Rectal smooth muscle tissue (tissue), 1 donor: ENCODE measurements at regions not wholly inside any gene's neighbourhood (a gene's known extent, or its start where the extent isn't known, plus 50 kb on each side); places are given as distances from the start of the nearest gene placed in this dataset.

ENCODE experiments used
- H3K27ac ChIP-seq: one replicate; pipeline ENCODE4 v1.7.0; 2013; ENCODE audit warnings: low read depth, low read length, inconsistent platforms
- H3K27me3 ChIP-seq: one replicate; pipeline ENCODE4 v1.7.0; 2013; ENCODE audit warnings: low read length; ENCODE audit not compliant: control insufficient read depth, insufficient read depth
- H3K36me3 ChIP-seq: one replicate; pipeline ENCODE4 v1.7.0; 2013; ENCODE audit warnings: low read length; ENCODE audit not compliant: control insufficient read depth, insufficient read depth
- H3K4me1 ChIP-seq: one replicate; pipeline ENCODE4 v1.7.0; 2013; ENCODE audit warnings: low read length; ENCODE audit not compliant: control insufficient read depth, insufficient read depth
- H3K4me3 ChIP-seq: one replicate; pipeline ENCODE4 v1.7.0; 2013; ENCODE audit warnings: low read length
- H3K9ac ChIP-seq: one replicate; pipeline ENCODE4 v1.7.0; 2013; ENCODE audit warnings: low read length

GRCh38 chr2:53093355-53093754, 674.2 kb upstream of the CHAC2 start:
- H3K4me1 ChIP-seq, result no peaks in the 10 kb centered on the region
- H3K27ac ChIP-seq, result no peak overlapping the region
- no peak overlapping the region for H3K9ac ChIP-seq
- no peak overlapping the region for H3K4me3 ChIP-seq
- H3K36me3 ChIP-seq, result no peaks in the 10 kb centered on the region
- H3K27me3 ChIP-seq, result no peaks in the 10 kb centered on the region

- Histone ChIP-seq H3K4me3 (no peak overlapping the region), H3K4me1 (no peaks in the 10 kb centered on the region), H3K27ac (no peak overlapping the region), H3K36me3 (no peaks in the 10 kb centered on the region), H3K9ac (no peak overlapping the region), H3K27me3 (no peaks in the 10 kb centered on the region)
Measured at GRCh38 chr2:53091183-53091582, 676.4 kb upstream of the CHAC2 start.

- no peaks in the 10 kb centered on the region for H3K4me1 ChIP-seq
Measured at GRCh38 chr2:53087874-53088461, 679.6 kb upstream of the CHAC2 start.

GRCh38 chr2:53087262-53087873, 680.2 kb upstream of the CHAC2 start:
- H3K36me3 ChIP-seq, result no peaks in the 10 kb centered on the region
- no peak overlapping the region for H3K27ac ChIP-seq
- H3K27me3 ChIP-seq, result no peaks in the 10 kb centered on the region
- no peaks in the 10 kb centered on the region for H3K4me1 ChIP-seq
- H3K4me3 ChIP-seq, result no peak overlapping the region
- H3K9ac ChIP-seq, result no peak overlapping the region

More at GRCh38 chr2:53087874-53088461, 679.6 kb upstream of the CHAC2 start:
- Histone ChIP-seq H3K27ac (no peak overlapping the region), H3K27me3 (no peaks in the 10 kb centered on the region), H3K4me3 (no peak overlapping the region), H3K36me3 (no peaks in the 10 kb centered on the region), H3K9ac (no peak overlapping the region)

GRCh38 chr2:53077413-53077812, 690.2 kb upstream of the CHAC2 start:
- Histone ChIP-seq H3K4me3 (no peak overlapping the region), H3K36me3 (no peaks in the 10 kb centered on the region), H3K4me1 (no peaks in the 10 kb centered on the region), H3K27me3 (no peaks in the 10 kb centered on the region), H3K9ac (no peak overlapping the region), H3K27ac (no peak overlapping the region)

- no peak overlapping the region for H3K27ac ChIP-seq
- no peaks in the 10 kb centered on the region for H3K36me3 ChIP-seq
- H3K4me3 ChIP-seq, result no peak overlapping the region
- no peaks in the 10 kb centered on the region for H3K4me1 ChIP-seq
- H3K27me3 ChIP-seq, result no peaks in the 10 kb centered on the region
- H3K9ac ChIP-seq, result no peak overlapping the region
Measured at GRCh38 chr2:53075760-53076159, 691.8 kb upstream of the CHAC2 start.

GRCh38 chr2:53067533-53067932, 700.1 kb upstream of the CHAC2 start:
- no peaks in the 10 kb centered on the region for H3K27me3 ChIP-seq
- no peak overlapping the region for H3K4me3 ChIP-seq
- H3K27ac ChIP-seq, result no peak overlapping the region
- H3K9ac ChIP-seq, result no peak overlapping the region
- no peaks in the 10 kb centered on the region for H3K36me3 ChIP-seq
- no peaks in the 10 kb centered on the region for H3K4me1 ChIP-seq

- no peaks in the 10 kb centered on the region for H3K4me1 ChIP-seq
- H3K27me3 ChIP-seq, result no peaks in the 10 kb centered on the region
- H3K4me3 ChIP-seq, result no peak overlapping the region
- no peaks in the 10 kb centered on the region for H3K36me3 ChIP-seq
- H3K9ac ChIP-seq, result no peak overlapping the region
- H3K27ac ChIP-seq, result no peak overlapping the region
Measured at GRCh38 chr2:53067056-53067455, 700.5 kb upstream of the CHAC2 start.

- Histone ChIP-seq H3K4me3 (no peak overlapping the region), H3K9ac (no peak overlapping the region), H3K36me3 (no peaks in the 10 kb centered on the region), H3K4me1 (no peaks in the 10 kb centered on the region), H3K27ac (no peak overlapping the region), H3K27me3 (no peaks in the 10 kb centered on the region)
Measured at GRCh38 chr2:53064154-53064553, 703.5 kb upstream of the CHAC2 start.

GRCh38 chr2:53058526-53058925, 709.1 kb upstream of the CHAC2 start:
- Histone ChIP-seq H3K4me1 (no peaks in the 10 kb centered on the region), H3K36me3 (no peaks in the 10 kb centered on the region), H3K9ac (no peak overlapping the region), H3K27ac (no peak overlapping the region), H3K27me3 (no peaks in the 10 kb centered on the region), H3K4me3 (no peak overlapping the region)

GRCh38 chr2:53053937-53054336, 713.7 kb upstream of the CHAC2 start:
- Histone ChIP-seq H3K4me1 (no peaks in the 10 kb centered on the region), H3K27me3 (no peaks in the 10 kb centered on the region), H3K9ac (no peak overlapping the region), H3K27ac (no peak overlapping the region), H3K4me3 (no peak overlapping the region), H3K36me3 (no peaks in the 10 kb centered on the region)

GRCh38 chr2:53051157-53051556, 716.4 kb upstream of the CHAC2 start:
- H3K9ac ChIP-seq, result no peak overlapping the region

GRCh38 chr2:53040536-53041229, 726.9 kb upstream of the CHAC2 start:
- H3K27ac ChIP-seq, result no peak overlapping the region
- no peaks in the 10 kb centered on the region for H3K4me1 ChIP-seq
- H3K36me3 ChIP-seq, result no peaks in the 10 kb centered on the region
- no peaks in the 10 kb centered on the region for H3K27me3 ChIP-seq
- no peak overlapping the region for H3K9ac ChIP-seq
- H3K4me3 ChIP-seq, result no peak overlapping the region

More at GRCh38 chr2:53051157-53051556, 716.4 kb upstream of the CHAC2 start:
- no peaks in the 10 kb centered on the region for H3K4me1 ChIP-seq
- H3K36me3 ChIP-seq, result no peaks in the 10 kb centered on the region
- H3K4me3 ChIP-seq, result no peak overlapping the region
- H3K27me3 ChIP-seq, result no peaks in the 10 kb centered on the region
- no peak overlapping the region for H3K27ac ChIP-seq
